ENCODE measurements at regions not wholly inside any gene's neighbourhood (a gene's known extent, or its start where the extent isn't known, plus 50 kb on each side); places are given as distances from the start of the nearest gene placed in this dataset.

DNA sequence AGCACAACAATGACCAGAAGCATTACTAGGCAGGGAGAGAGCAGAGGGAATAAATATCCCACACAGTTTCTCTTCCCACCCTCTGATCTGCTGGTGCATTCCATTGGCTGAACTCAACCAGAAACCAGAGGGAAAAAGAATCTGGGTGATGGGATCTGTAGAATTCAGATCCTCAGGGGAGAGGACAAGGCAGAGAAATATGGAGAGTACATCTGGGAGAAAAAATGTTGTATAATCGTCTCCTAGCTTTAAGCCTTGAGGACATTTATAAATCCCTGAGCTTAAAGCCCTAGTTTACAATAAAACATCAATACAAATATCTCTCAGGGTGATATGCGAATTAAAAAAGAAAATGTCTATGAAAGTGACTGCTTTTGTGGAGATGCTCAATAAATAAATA is 368.1 kb upstream of the MAD2L1 start:
- DNase-seq (ENCODE audit: low read depth in 3 of 3, low spot score in 2 of 3) = no peak

DNA sequence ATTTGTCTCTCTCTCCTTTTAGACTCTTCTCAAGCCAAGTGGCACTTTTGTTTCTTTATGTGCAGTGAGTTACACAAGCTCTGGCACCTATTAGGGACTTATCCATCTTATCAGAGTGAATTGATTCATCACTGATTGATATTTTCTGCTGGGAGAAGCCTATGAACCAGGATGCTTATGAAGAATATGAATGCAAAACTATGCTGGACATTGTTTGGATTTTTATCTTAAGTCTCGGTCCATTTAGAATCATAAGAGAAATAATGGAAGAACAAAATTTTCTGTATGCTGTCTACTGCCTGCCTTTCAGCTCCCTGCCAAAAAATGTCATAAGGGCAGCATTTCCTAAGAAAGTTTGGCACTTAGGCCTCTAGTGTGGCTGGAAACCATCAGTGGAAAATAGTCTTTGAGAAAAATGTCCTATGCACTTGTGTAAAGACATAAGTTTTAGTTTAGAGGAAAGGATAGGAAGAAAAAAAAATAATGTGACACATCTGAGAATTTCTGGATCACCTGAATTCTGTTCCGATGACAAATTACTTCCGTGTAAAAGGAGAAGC is 365.7 kb upstream of the MAD2L1 start:
- DNase-seq (ENCODE audit: low read depth in 3 of 3, low spot score in 2 of 3) = no peak

GRCh38 chr4:120431180-120431579 is 364.5 kb upstream of the MAD2L1 start:
- no peak for DNase-seq (ENCODE audit: low read depth in 3 of 3, low spot score in 2 of 3)

- DNase-seq (ENCODE audit: low read depth in 3 of 3, low spot score in 2 of 3) = no peak
These were observed 351.5 kb upstream of the MAD2L1 start for GRCh38 chr4:120418146-120418545.

DNA sequence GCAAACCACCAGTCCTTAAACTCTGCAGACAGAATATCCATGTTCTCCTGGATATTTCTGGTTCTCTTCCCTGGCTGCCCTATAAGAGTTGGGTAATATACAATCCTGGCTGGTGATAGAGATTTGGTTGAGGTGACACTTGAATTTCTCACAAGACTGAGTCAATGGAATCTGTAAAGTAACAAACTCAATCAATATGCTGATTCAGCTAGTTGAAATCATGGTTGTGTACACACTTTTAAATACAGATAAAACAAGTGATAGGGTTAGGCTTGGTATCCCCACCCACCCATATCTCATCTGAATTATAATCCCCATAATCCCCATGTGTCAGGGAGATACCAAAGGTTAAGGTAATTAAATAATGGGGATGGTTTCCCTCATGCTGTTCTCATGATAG is 349.2 kb upstream of the MAD2L1 start:
- DNase-seq (ENCODE audit: low read depth in 3 of 3, low spot score in 2 of 3) = no peak

DNA sequence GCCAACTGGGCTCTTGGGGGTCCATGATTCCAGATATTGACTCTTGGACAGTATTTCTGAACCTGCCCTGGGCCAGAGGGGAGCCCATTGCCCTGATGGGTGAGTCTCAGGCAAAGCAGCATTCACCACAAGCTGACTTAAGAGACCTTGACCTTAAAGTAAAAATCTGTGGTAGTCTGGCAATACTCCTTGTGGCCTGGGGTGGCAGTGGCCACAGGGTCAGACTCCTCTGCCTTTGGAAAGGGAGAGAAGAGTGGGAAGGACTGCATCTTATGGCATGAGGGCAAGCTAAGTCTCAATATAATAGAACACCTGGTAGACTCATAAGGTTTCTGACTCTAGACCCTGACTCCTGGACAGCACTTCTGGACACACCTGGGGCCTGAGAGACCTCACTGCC is 340.3 kb upstream of the MAD2L1 start:
- no peak for DNase-seq (ENCODE audit: low read depth in 3 of 3, low spot score in 2 of 3)

DNA sequence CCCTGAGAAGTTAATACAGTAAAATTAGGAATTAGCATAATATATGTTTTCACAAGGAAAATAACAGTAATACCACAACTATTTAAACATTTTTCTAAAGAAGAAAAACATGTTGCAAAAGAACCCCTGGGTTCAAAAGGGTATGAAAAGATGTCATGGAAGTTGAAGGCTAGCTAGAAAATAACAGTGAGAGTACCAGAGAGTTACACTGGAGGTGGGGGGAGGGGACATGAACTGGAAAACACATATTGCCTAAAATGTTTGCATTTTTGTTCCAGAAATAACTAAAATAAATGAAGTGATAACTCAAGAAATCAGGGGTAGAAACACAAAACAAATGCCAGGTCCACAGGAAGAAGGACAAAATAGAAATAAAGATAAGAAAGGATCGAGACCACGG is 336.6 kb upstream of the MAD2L1 start:
- DNase-seq (ENCODE audit: low read depth in 3 of 3, low spot score in 2 of 3) = no peak

GRCh38 chr4:120400441-120400840 is 333.8 kb upstream of the MAD2L1 start:
- no peak for DNase-seq (ENCODE audit: low read depth in 3 of 3, low spot score in 2 of 3)

DNA sequence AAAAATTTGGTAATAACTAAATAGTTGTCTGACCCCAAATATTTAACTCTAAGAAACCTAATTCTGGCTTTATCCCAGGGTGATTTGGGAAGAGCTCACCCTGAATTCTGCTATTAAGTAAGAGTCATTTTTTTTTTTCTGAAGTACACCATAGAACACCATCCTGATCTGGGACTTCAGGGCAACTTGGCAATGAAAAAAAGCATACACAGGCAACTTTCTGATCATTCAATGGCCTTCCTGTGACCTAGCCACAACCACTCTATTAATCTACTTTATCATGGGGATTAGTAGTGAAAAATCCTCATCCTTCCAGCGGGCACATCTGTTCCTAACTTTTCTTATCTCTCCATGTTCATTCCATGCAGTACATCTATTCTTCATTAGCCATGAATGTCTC is 333.2 kb upstream of the MAD2L1 start:
- no peak for DNase-seq (ENCODE audit: low read depth in 3 of 3, low spot score in 2 of 3)

- no peak for DNase-seq (ENCODE audit: low read depth in 3 of 3, low spot score in 2 of 3)
These were observed 329.1 kb upstream of the MAD2L1 start for GRCh38 chr4:120395746-120396145.

DNA sequence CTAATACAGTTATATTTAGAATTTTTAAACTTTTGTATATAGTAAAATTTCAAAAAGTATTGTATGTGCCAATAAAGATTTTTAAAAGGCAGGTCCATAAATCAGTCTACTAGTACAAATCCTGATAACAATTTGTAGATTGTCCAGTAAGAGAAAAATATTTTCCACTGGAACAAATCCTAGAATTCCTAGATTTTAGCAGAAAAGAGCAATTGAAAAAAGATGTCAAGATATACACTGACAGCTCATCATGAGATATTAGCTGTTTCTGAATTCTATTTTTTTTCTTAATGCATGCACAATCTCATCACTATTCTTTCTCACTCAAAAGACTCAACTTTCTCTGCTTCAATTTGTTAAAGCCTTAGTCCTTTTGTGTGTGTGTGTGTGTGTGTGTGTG is 289.2 kb upstream of the MAD2L1 start:
- no peak for DNase-seq (ENCODE audit: low read depth in 3 of 3, low spot score in 2 of 3)

GRCh38 chr4:120354381-120354780 is 287.7 kb upstream of the MAD2L1 start:
- no peak for DNase-seq (ENCODE audit: low read depth in 3 of 3, low spot score in 2 of 3)

GRCh38 chr4:120353235-120353634 is 286.6 kb upstream of the MAD2L1 start:
- DNase-seq (ENCODE audit: low read depth in 3 of 3, low spot score in 2 of 3) = no peak

- DNase-seq (ENCODE audit: low read depth in 3 of 3, low spot score in 2 of 3) = no peak
These were observed 286.1 kb upstream of the MAD2L1 start for GRCh38 chr4:120352739-120353138.

DNA sequence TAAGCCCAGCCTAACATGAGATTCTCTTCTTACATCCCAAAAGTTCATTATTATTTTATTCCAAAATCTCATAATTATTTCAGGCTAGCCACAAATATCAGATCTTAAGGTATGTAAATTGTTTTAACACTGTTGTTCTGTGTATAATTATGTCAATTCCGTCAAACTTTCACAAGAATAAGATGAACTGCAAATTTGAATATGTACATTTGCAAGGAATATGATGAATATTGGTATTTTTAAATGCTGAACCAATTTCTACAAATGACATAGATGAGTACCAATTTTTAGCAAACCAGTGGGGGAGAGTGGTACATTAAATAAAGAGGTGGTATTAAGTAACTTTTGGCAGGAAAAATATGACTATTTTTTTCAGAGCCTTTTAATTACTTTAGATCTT is 282.3 kb upstream of the MAD2L1 start:
- DNase-seq (ENCODE audit: low read depth in 3 of 3, low spot score in 2 of 3) = no peak

- DNase-seq (ENCODE audit: low read depth in 3 of 3, low spot score in 2 of 3) = no peak
These were observed 281.9 kb upstream of the MAD2L1 start for GRCh38 chr4:120348521-120348920.

GRCh38 chr4:120331486-120332370 is 265.1 kb upstream of the MAD2L1 start:
- DNase-seq (ENCODE audit: low read depth in 3 of 3, low spot score in 2 of 3) = no peak

GRCh38 chr4:120329386-120329785 is 262.7 kb upstream of the MAD2L1 start:
- no peak for DNase-seq (ENCODE audit: low read depth in 3 of 3, low spot score in 2 of 3)

GRCh38 chr4:120327276-120327675 is 260.6 kb upstream of the MAD2L1 start:
- DNase-seq (ENCODE audit: low read depth in 3 of 3, low spot score in 2 of 3) = no peak

DNA sequence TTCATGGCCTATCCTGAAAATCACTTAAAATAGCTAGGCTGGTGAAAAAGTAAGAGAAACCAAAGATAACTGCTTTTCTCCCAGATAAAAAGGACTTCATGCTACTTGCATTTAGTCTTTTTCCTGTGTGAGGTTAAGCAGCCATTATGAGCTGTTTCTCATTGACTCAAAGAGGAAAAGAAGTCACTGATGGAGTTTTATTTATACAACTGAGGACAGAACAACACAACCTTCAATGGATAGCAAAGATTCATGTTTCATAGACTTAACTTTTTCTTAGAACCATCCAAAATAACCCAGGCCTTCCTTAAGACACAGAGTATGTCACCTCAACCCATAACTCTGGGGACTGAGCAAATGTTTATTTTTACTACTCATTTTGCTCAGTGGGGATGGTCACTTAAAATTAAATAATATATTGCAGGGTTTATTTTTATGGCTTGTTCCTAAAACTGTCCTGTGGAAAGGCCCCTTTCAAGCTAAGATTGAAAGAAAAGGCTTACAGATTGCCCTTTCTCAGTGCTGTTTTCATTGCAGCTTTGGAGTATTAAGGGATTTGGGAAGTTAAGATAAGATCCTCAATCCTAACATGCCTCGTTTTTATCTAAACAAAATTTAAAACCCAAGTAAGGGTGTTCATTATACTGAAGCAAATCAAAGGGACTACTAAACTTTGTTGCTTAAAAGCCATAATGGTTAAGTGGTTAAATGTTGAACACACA is 252.6 kb upstream of the MAD2L1 start:
- DNase-seq (ENCODE audit: low read depth in 3 of 3, low spot score in 2 of 3) = no peak

DNA sequence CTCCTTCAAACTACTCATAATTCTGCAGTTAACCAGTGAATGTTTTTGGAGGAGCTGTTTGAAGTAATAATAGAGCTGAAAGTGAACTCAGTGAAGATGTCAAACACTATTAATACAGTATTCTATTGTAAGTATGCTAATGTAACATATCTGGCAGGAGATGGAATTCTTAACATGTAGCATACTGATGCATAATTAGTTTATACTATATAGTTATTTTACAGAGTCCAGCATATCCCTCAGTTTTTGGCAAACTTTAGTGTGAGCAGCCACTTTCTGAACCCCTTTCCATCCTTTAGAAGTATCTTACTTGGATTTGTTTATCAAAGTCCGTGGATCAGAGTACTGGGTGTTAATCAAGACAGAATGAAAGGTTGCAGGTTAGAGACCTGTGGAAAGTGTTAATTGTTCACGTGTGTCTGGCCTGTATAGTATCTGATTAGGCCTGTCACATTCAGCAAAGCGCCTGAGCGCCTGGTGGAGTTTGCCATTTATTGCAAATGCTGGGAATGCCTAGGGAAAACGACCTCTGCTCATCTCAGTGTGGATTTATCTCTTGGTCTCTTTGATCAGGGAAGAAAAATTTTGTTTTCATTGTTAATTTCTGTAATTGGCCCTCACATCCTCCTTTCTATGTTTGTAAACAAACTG is 251.7 kb upstream of the MAD2L1 start:
- no peak for DNase-seq (ENCODE audit: low read depth in 3 of 3, low spot score in 2 of 3)
